ENCODE measurements at regions not wholly inside any gene's neighbourhood (a gene's known extent, or its start where the extent isn't known, plus 50 kb on each side); places are given as distances from the start of the nearest gene placed in this dataset.

DNA sequence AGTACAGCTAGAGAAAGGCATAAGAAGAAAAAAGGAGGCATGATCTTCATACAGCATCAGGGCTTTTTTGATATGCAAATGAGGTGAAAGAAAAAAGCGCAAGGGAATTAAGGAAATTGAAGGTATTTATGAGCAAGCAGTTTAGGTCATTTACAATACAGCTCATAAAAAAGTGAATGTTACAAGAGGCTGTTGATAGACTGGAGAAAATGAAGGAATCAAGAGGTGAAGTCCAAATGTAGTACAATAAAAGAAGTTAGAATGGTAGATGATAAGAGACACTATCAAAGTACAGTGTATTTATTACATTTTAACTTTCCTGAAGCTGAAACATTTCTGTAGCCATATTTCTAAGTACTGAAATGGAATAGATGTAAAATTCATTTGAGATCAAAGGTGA lies 1349.5 kb downstream of the ADGRL3 start:
- no peak for TF ChIP-seq CTCF (IDR thresholded peaks at IDR 0.05; ENCODE audit: extremely low read depth, low read depth, low read length)

GRCh38 chr4:62548765-62549164 lies 1348.6 kb downstream of the ADGRL3 start:
- no peak for TF ChIP-seq CTCF (IDR thresholded peaks at IDR 0.05; ENCODE audit: extremely low read depth, low read depth, low read length)
- H3K9me3 ChIP-seq (ENCODE audit: low read depth, low read length), result peaks cover 3% of the 10 kb centered on the region
- no peaks in the 10 kb centered on the region for H4K20me1 ChIP-seq (ENCODE audit: insufficient read depth, low read length)
- no peak for DNase-seq (ENCODE audit: insufficient read length, low spot score, missing footprints)
- no peaks in the 10 kb centered on the region for H3K4me1 ChIP-seq (ENCODE audit: insufficient read depth, low read length)
- no peak overlapping the region for H3K4me3 ChIP-seq (ENCODE audit: insufficient read depth, low read length)
- H3K27me3 ChIP-seq (ENCODE audit: insufficient read depth, low read length), result no peaks in the 10 kb centered on the region
- H3K27ac ChIP-seq (ENCODE audit: low read depth, low read length), result no peak overlapping the region
- H3K36me3 ChIP-seq (ENCODE audit: insufficient read depth, low read length), result no peaks in the 10 kb centered on the region
- H2AFZ ChIP-seq (ENCODE audit: low read length), result no peak overlapping the region
- no peak overlapping the region for H3K4me2 ChIP-seq (ENCODE audit: insufficient read depth, low read length)
- H3K79me2 ChIP-seq (ENCODE audit: insufficient read depth, low read length), result no peaks in the 10 kb centered on the region

More for the DNA sequence above, 1349.5 kb downstream of the ADGRL3 start:
- no peaks in the 10 kb centered on the region for H3K79me2 ChIP-seq (ENCODE audit: insufficient read depth, low read length)
- DNase-seq (ENCODE audit: insufficient read length, low spot score, missing footprints), result no peak
- H3K4me2 ChIP-seq (ENCODE audit: insufficient read depth, low read length), result no peak overlapping the region
- H3K9me3 ChIP-seq (ENCODE audit: low read depth, low read length), result peaks cover 3% of the 10 kb centered on the region
- H3K27me3 ChIP-seq (ENCODE audit: insufficient read depth, low read length), result no peaks in the 10 kb centered on the region
- H3K27ac ChIP-seq (ENCODE audit: low read depth, low read length), result no peak overlapping the region
- H3K4me3 ChIP-seq (ENCODE audit: insufficient read depth, low read length), result no peak overlapping the region
- no peaks in the 10 kb centered on the region for H3K36me3 ChIP-seq (ENCODE audit: insufficient read depth, low read length)
- H3K4me1 ChIP-seq (ENCODE audit: insufficient read depth, low read length), result no peaks in the 10 kb centered on the region
- H2AFZ ChIP-seq (ENCODE audit: low read length), result no peak overlapping the region
- H4K20me1 ChIP-seq (ENCODE audit: insufficient read depth, low read length), result no peaks in the 10 kb centered on the region

GRCh38 chr4:62548108-62548524 lies 1348.0 kb downstream of the ADGRL3 start:
- H3K4me2 ChIP-seq (ENCODE audit: insufficient read depth, low read length), result no peak overlapping the region
- no peak overlapping the region for H3K4me3 ChIP-seq (ENCODE audit: insufficient read depth, low read length)
- no peak overlapping the region for H2AFZ ChIP-seq (ENCODE audit: low read length)
- H3K27me3 ChIP-seq (ENCODE audit: insufficient read depth, low read length), result no peaks in the 10 kb centered on the region
- no peak for TF ChIP-seq CTCF (IDR thresholded peaks at IDR 0.05; ENCODE audit: extremely low read depth, low read depth, low read length)
- H4K20me1 ChIP-seq (ENCODE audit: insufficient read depth, low read length), result no peaks in the 10 kb centered on the region
- H3K4me1 ChIP-seq (ENCODE audit: insufficient read depth, low read length), result no peaks in the 10 kb centered on the region
- no peaks in the 10 kb centered on the region for H3K36me3 ChIP-seq (ENCODE audit: insufficient read depth, low read length)
- H3K27ac ChIP-seq (ENCODE audit: low read depth, low read length), result no peak overlapping the region
- DNase-seq (ENCODE audit: insufficient read length, low spot score, missing footprints), result no peak
- peaks cover 3% of the 10 kb centered on the region for H3K9me3 ChIP-seq (ENCODE audit: low read depth, low read length)
- no peaks in the 10 kb centered on the region for H3K79me2 ChIP-seq (ENCODE audit: insufficient read depth, low read length)

- Histone ChIP-seq H3K9me3 (ENCODE audit: low read depth, low read length) (peaks cover 3% of the 10 kb centered on the region), H2AFZ (ENCODE audit: low read length) (no peak overlapping the region), H3K27ac (ENCODE audit: low read depth, low read length) (no peak overlapping the region), H4K20me1 (ENCODE audit: insufficient read depth, low read length) (no peaks in the 10 kb centered on the region), H3K4me1 (ENCODE audit: insufficient read depth, low read length) (no peaks in the 10 kb centered on the region), H3K79me2 (ENCODE audit: insufficient read depth, low read length) (no peaks in the 10 kb centered on the region), H3K27me3 (ENCODE audit: insufficient read depth, low read length) (no peaks in the 10 kb centered on the region), H3K4me2 (ENCODE audit: insufficient read depth, low read length) (no peak overlapping the region), H3K36me3 (ENCODE audit: insufficient read depth, low read length) (no peaks in the 10 kb centered on the region), H3K4me3 (ENCODE audit: insufficient read depth, low read length) (no peak overlapping the region)
- TF ChIP-seq CTCF (IDR thresholded peaks at IDR 0.05; ENCODE audit: extremely low read depth, low read depth, low read length), result no peak
- no peak for DNase-seq (ENCODE audit: insufficient read length, low spot score, missing footprints)
These were observed 1344.3 kb downstream of the ADGRL3 start for GRCh38 chr4:62544428-62544827.

Measured in osteoblast (primary cell).